H4 (cell line): ENCODE measurements at regions not wholly inside any gene's neighbourhood (a gene's known extent, or its start where the extent isn't known, plus 50 kb on each side); places are given as distances from the start of the nearest gene placed in this dataset.

Experiments
- DNase-seq: peaks from one replicate; pipeline ENCODE4 v3.0.0-alpha.2; 2015; ENCODE audit warnings: low spot score

- no peak for DNase-seq
These were observed 780.0 kb downstream of the DACH1 start for GRCh38 chr13:71087006-71087405.

DNA sequence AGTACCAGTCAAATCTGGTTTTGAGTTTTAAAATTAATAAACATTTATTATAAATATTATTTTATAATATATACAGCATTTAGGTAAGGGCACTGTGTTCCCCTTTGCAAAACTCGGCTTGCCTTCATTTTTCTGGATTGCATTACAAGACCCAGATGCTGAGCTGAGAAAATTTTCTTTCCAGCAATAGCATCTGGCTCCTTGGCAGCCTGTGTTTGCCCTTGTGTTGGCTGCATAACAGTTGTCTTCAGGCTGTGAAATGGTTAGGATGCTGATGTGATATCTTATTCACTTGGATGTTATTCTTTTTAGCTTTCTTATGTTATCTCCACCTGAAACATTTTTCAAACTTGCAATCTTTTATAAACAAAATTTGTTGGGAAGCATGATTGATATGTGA, 784.4 kb downstream of the DACH1 start:
- no peak for DNase-seq

GRCh38 chr13:71079638-71080037, 787.4 kb downstream of the DACH1 start:
- DNase-seq, result no peak

- no peak for DNase-seq
These were observed 799.0 kb downstream of the DACH1 start for GRCh38 chr13:71068041-71068440.

DNA sequence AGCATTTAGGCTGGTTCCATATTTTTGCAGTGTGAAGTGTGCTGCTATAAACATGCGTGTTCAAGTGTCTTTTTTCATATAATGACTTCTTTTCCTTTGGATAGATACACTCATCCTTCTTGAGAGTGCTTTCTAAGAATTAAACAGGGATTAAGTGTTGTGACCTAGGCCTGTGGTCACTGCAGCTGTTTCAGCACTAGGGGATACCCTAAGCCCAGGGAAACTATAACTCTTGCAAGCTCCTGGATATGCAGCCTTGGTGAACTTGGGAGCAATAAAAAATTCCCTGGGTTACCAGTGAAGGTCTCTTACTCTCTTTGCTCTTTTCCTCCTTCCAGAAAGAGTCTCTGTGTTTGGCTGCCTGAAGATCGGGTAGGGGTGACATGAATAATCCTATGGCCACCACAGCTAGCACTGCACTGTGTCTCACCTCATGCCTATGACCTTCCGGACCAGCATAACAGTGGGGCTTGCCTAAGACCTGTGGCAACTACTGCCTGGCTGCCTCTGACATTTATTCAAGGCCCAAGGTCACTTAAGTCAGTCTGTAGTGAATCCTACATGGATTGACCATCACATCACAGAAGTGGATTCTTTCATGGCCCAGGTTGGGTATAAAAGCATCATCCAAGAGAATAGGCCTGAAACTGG, 799.7 kb downstream of the DACH1 start:
- no peak for DNase-seq

DNA sequence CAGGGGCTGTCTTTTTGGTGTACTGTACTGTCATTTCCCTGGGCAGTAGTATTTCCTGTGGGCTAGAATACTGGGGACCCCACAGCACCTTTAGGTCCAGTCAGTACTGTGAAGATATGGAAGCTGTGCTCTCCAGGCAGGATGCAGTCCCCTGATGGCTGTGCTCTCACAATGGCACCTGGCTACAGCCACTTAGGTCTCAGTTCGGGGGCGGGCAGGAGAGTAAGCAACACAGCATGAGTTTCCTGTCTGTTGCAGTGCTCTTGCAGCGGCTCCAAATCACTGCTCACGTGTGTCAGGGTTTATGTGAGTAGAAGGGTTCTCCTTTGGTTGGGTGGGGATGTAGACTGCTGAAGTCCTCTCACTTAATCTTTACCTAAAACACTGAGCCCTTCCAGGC, 810.4 kb downstream of the DACH1 start:
- DNase-seq, result no peak

DNA sequence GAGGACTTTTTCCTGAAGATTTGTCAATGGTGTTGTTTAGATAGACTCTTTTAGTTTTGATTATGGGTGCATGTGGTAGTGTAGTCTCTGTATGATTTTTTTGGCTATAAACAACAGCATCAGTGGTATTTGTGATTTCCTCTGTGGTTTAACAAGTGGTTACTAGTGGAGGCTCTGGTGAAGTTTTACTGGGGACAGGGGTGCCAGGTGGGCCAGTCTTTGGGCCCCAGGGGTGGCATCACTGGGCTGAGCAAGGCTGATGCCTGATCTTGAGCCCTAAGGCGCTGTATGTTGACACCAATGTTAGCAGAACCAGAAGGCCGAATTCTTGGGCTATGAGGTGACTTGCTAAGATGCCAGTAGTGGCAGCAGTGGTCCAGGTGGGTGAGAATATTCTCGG, 811.4 kb downstream of the DACH1 start:
- no peak for DNase-seq

DNA sequence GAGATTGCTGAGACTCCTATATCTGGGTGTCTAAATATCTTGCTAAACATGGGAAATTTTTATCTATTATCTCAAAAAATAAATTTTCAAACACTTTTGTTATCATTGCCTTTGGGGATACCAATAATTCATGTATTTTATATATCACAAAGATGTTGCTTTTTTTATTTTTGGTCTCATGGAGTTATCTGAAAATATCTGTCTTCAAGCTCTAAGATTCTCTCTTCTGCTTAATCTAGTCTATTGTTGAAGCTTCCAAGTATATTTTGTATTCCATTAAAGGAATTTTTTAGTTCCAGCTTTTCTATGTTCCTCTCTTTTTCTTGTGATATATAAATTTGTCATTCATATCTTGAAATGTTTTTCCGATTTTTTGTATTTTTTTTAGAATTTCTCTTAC, 812.0 kb downstream of the DACH1 start:
- DNase-seq, result no peak

DNA sequence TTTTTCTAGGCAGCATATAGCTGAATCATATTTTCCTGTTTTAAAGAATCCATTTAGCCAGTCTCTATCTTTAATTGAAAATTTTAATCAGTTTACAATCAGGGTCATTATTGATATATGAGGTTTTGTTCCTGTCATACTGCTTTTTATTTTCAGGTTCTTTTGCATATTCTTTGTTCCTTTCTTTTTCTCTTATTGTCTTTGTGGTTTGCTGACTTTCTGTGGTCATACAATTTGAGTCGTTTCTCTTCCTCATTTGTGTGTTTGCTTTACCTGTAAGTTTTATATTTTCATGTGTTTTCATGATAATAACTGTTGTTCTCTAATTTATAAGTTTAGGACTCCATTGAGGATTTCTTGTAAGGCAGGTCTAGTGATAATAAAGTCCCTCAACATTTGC, 812.6 kb downstream of the DACH1 start:
- no peak for DNase-seq

DNA sequence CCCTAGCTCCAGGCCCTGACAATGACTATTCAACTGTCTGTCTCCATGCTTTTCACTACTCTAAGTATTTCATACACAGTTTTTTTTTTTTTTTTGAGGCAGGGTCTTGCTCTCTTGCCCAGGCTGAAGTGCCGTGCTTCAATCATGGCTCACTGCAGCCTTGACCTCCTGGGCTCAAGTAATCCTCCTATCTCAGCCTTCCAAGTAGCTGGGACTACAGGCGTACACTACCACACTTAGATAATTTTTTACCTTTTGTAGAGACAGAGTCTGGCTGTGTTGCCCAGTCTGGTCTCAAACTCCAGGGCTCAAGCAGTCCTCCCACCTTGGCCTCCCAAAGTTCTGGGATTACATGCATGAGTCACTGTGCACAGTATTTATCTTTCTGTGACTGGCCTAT, 815.4 kb downstream of the DACH1 start:
- no peak for DNase-seq

GRCh38 chr13:71046360-71047079, 820.5 kb downstream of the DACH1 start:
- DNase-seq, result no peak

GRCh38 chr13:71045101-71045500, 821.9 kb downstream of the DACH1 start:
- DNase-seq, result no peak

DNA sequence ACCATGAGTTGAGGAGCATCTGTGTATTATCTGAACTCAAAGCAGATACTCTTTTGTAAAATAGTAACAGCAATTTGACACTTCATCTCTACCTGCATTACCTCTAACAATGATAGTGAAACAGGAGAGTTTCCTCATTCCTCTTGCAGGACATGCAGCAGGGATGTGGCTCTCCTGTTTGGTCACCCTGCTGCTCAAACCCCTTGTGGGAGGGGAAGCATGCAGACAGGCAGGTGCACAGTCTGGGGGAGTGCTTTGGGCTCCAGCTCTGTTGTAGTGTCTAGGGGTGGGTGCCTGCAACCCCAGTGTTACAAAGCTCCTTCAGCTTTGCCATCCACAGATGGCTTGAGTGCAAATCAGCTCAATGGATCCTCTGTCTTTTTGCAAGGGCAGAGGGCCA, 827.6 kb downstream of the DACH1 start:
- no peak for DNase-seq

- no peak for DNase-seq
These were observed 833.0 kb downstream of the DACH1 start for GRCh38 chr13:71034018-71034417.

DNA sequence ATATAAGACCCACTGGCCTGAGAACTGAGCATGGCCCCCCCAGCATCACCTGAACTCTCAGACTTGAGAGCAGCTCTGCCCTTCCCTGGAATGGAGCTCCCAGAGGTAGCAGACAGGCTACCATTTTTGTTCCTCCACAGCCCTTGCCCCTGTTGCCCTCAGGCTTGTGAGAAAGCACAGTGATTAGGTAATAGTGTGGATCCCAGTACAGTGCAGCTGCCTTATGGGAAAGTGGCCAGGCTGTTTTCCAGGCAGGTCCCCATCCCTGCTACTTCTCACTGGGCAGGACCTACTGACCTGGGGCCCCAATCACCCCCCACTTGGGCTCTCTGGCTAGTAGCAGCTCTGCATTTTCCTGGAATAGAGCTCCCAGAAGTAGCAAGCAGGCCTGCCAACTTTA, 834.0 kb downstream of the DACH1 start:
- no peak for DNase-seq

DNA sequence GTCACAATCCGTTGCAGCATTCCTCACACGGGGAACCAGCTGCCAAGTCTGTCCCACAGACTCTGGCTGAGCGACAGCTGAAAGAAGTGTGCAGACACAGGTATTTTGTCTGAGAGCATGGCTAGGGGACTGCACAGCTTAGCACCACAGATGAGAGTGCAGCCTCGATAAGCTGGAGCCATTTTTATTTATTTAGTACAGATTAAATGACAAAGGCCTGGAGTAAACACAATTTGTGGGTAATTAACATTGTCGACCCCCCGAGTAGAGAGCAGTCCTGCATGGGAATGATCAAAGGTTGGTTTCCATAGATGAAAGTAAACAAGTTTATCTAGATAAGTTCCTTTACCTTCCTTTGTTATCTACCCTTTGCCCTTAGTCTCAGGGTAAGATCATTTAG, 836.2 kb downstream of the DACH1 start:
- no peak for DNase-seq

- no peak for DNase-seq
These were observed 838.1 kb downstream of the DACH1 start for GRCh38 chr13:71028884-71029283.

DNA sequence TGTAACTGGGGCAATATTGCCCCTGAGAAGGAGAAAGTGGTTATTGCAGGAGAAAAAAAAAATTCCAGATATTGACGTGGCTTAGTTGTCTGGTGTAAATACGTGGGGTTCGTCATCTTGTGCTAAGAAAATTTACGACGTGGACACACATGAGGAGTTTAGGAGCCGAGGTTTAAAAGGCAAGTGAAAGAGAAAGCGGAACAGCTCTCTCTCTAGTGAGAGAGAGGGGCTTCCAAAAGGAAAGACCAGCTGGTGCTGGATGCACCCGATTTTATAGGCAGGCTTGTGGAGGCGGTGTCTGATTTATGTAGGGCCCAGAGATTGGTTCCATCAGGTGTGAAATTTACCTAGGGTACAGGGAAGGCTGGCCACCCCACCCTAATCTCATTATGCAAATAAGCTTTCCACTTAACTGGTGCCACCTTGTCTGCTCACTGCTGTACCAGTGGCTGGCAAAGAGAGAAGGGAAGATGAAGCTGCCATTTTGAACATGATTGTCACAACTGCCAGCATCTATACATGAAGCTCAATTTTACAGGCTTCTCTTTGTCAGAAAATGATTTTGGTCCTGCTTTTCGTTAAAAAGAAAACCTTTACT, 845.1 kb downstream of the DACH1 start:
- no peak for DNase-seq

DNA sequence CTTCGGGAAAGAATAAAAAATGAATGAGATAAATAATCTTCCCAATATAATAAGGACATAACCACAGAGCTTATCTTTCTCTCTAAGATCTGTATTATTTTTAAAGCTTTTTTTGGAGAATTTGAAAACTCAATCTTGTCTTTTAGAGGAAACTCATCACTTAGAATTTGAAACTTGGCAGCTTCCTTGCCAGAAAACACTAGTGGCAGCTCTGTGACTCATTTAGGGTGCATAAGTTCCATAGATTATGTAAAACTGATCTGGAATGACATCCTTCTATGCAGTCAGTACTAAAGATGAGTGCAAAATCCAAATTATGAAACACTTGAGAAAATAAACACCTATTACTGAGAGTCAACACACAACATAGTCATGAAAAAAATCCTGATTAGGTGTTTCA, 848.0 kb downstream of the DACH1 start:
- DNase-seq, result no peak

- DNase-seq, result no peak
These were observed 848.5 kb downstream of the DACH1 start for GRCh38 chr13:71018544-71018943.

DNA sequence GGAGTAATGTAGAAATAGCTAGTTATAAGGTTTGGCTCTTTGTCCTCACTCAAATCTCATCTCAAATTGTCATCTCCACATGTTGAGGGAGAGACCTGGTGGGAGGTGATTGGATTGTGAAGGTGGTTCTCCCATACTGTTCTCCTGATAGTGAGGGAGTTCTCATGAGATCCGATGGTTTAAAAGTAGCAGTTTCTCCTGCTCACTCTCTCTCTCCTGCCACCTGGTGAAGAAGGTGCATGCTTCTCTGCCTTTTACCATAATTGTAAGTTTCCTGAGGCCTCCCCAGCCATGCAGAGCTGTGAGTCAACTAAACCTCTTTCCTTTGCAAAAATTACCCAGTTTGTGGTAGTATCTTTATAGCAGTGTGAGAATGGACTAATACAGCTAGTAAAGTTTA, 849.4 kb downstream of the DACH1 start:
- DNase-seq, result no peak

GRCh38 chr13:71015516-71015915, 851.5 kb downstream of the DACH1 start:
- DNase-seq, result no peak

- no peak for DNase-seq
These were observed 852.0 kb downstream of the DACH1 start for GRCh38 chr13:71015021-71015420.
